Right lobe of liver (tissue), 4 donors: ENCODE measurements at regions not wholly inside any gene's neighbourhood (a gene's known extent, or its start where the extent isn't known, plus 50 kb on each side); places are given as distances from the start of the nearest gene placed in this dataset.

Source experiments
- CTCF ChIP-seq, 4 donors: fragments of 200-600 bp in 3 of 4; fragments of 450-650 bp in 1 of 4; IDR thresholded peaks; one replicate each; pipeline versions ENCODE4 v1.5.1 to v1.8.0; 2016 to 2022; ENCODE audit warnings: antibody characterized with exemption in 4 of 4, mild to moderate bottlenecking in 2 of 4
- POLR2A ChIP-seq: fragments of 450-650 bp; IDR thresholded peaks from one replicate; pipeline ENCODE4 v1.6.1; 2017; ENCODE audit warnings: antibody characterized with exemption, mild to moderate bottlenecking
- donor health status: DM: no; HTN: no; CAD: no.
- donor health status: DM: no; HTN: no; CAD: no.
- donor health status: DM: no; HTN: yes; CAD: no.

- no peak for TF ChIP-seq POLR2A
- no peak for TF ChIP-seq CTCF (IDR thresholded peaks at IDR 0.05)
Observed at GRCh38 chr11:21640491-21640890, 552.4 kb upstream of the ANO5 start.
